GM23338 (cell line): ENCODE measurements at regions not wholly inside any gene's neighbourhood (a gene's known extent, or its start where the extent isn't known, plus 50 kb on each side); places are given as distances from the start of the nearest gene placed in this dataset.

Experiments used
- ATAC-seq: fragments of 200-7000 bp; cut with Tn5 transposase; 3 replicates; pipeline ENCODE4 v1.9.1; 2020
- DNase-seq: peaks from one replicate; pipeline ENCODE4 v3.0.0-alpha.2; 2015; ENCODE audit warnings: low spot score
- H2AFZ ChIP-seq: fragments of 200-600 bp; sonication (generic); 2 replicates; pipeline ENCODE4 v1.8.0; 2016; ENCODE audit warnings: antibody characterized with exemption, mild to moderate bottlenecking, moderate library complexity
- H3F3A ChIP-seq: fragments of 200-600 bp; sonication (generic); replicated peaks from 2 replicates; pipeline ENCODE4 v1.8.0; 2017; ENCODE audit warnings: antibody characterized with exemption, mixed run types, low read depth
- H3K27ac ChIP-seq: fragments of 200-600 bp; sonication (generic); 2 replicates; pipeline ENCODE4 v1.6.1; 2016; ENCODE audit warnings: low read depth
- H3K27me3 ChIP-seq: fragments of 200-600 bp; sonication (generic); 2 replicates; pipeline ENCODE4 v1.8.0; 2016; ENCODE audit warnings: mild to moderate bottlenecking, mixed run types, moderate library complexity; ENCODE audit not compliant: insufficient read depth
- H3K36me3 ChIP-seq: fragments of 200-600 bp; sonication (generic); 2 replicates; pipeline ENCODE4 v1.8.0; 2016; ENCODE audit warnings: mild to moderate bottlenecking; ENCODE audit not compliant: insufficient read depth
- H3K4me1 ChIP-seq: fragments of 200-600 bp; sonication (generic); 2 replicates; pipeline ENCODE4 v1.8.0; 2016; ENCODE audit warnings: mild to moderate bottlenecking, moderate library complexity; ENCODE audit not compliant: insufficient read depth
- H3K4me2 ChIP-seq: fragments of 200-600 bp; sonication (generic); 2 replicates; pipeline ENCODE4 v1.7.1; 2017; ENCODE audit warnings: mixed run types
- H3K4me3 ChIP-seq: fragments of 200-600 bp; sonication (generic); 2 replicates; pipeline ENCODE4 v1.6.1; 2016; ENCODE audit warnings: mixed run types
- H3K79me2 ChIP-seq: fragments of 200-600 bp; sonication (generic); replicated peaks from 2 replicates; pipeline ENCODE4 v1.8.0; 2017; ENCODE audit warnings: mild to moderate bottlenecking; ENCODE audit not compliant: insufficient read depth
- H3K9me2 ChIP-seq: fragments of 200-600 bp; sonication (generic); 2 replicates; pipeline ENCODE4 v1.8.0; 2017; ENCODE audit not compliant: insufficient read depth
- H4K20me1 ChIP-seq: fragments of 200-600 bp; sonication (generic); replicated peaks from 2 replicates; pipeline ENCODE4 v1.8.0; 2017; ENCODE audit warnings: mild to moderate bottlenecking; ENCODE audit not compliant: insufficient read depth
- H3K27ac Mint-ChIP-seq: 2 replicates; pipeline ENCODE4 v1.8.0; 2020; ENCODE audit warnings: inconsistent platforms, mild to moderate bottlenecking, moderate library complexity, mixed read lengths
- H3K27me3 Mint-ChIP-seq: 3 replicates; pipeline ENCODE4 v1.8.0; 2022; ENCODE audit warnings: low read depth, mild to moderate bottlenecking, moderate library complexity, mixed read lengths, inconsistent platforms; ENCODE audit not compliant: insufficient read depth, poor library complexity
- H3K36me3 Mint-ChIP-seq: 3 replicates; pipeline ENCODE4 v1.8.0; 2021; ENCODE audit warnings: low read depth, mild to moderate bottlenecking, inconsistent platforms, moderate library complexity, mixed read lengths
- H3K4me1 Mint-ChIP-seq: 3 replicates; pipeline ENCODE4 v1.8.0; 2020; ENCODE audit warnings: mild to moderate bottlenecking, inconsistent platforms, mixed read lengths
- H3K4me3 Mint-ChIP-seq: 3 replicates; pipeline ENCODE4 v1.8.0; 2021; ENCODE audit warnings: moderate library complexity, mild to moderate bottlenecking, inconsistent platforms, mixed read lengths
- H3K9me3 Mint-ChIP-seq: 3 replicates; pipeline ENCODE4 v1.8.0; 2020; ENCODE audit warnings: moderate library complexity, mild to moderate bottlenecking, inconsistent platforms, mixed read lengths
- EZH2 ChIP-seq: fragments of 200-600 bp; sonication (generic); IDR thresholded peaks from one replicate; pipeline ENCODE4 v1.8.0; 2017; ENCODE audit warnings: antibody characterized with exemption, mild to moderate bottlenecking, low read depth; ENCODE audit not compliant: unreplicated experiment
- NANOG ChIP-seq: IDR thresholded peaks from 2 replicates; pipeline ENCODE4 v1.6.1; 2016; ENCODE audit warnings: antibody characterized with exemption, borderline replicate concordance
- POLR2AphosphoS5 ChIP-seq: IDR thresholded peaks from 2 replicates; pipeline ENCODE4 v1.6.1; 2016; ENCODE audit warnings: antibody characterized with exemption, low read depth
- STAT1 ChIP-seq: IDR thresholded peaks from one replicate; pipeline ENCODE4 v1.6.1; 2016; ENCODE audit warnings: antibody characterized with exemption; ENCODE audit not compliant: unreplicated experiment
- ZNF114 ChIP-seq: fragments of 250-450 bp; sonication (Bioruptor Pico); IDR thresholded peaks from 2 replicates; pipeline ENCODE4 v1.5.0; 2020; ENCODE audit warnings: mild to moderate bottlenecking, moderate library complexity
- TF ChIP-seq, protein P1 (sequence below), 2 experiments: fragments of 200-600 bp in 1 of 2; sonication (generic) in 1 of 2; conservative IDR thresholded peaks; 2 replicates each; pipeline versions ENCODE4 v1.5.1 to v1.6.1; 2016 to 2017; ENCODE audit warnings: antibody characterized with exemption in 2 of 2, low read depth in 2 of 2, mild to moderate bottlenecking in 2 of 2, moderate library complexity in 1 of 2
- TF ChIP-seq, protein P2 (sequence below): fragments of 250-450 bp; sonication (Bioruptor Pico); IDR thresholded peaks from 2 replicates; pipeline ENCODE4 v1.5.0; 2020; ENCODE audit warnings: mild to moderate bottlenecking, moderate library complexity

DNA sequence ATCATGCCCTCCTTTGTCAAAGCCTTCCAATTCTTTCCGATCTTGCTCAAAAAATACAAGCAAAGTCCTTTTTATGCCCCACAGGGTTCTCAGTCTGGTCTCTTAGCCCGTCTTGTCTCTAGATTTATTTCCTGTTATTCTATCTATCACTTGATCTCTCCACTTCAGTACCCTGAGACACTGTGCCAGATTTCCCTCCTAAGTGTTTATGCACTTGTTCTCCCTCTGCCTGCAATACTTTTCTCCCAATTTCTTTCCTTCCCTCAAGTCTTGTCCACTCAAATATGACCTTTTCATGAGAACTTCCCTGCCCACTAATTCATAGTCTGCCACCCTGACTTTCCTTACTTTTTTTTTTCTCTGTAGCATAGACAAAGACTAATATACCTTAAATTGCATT is 141.4 kb downstream of the MBL2 start (continued):
- TF ChIP-seq, protein P1, sequence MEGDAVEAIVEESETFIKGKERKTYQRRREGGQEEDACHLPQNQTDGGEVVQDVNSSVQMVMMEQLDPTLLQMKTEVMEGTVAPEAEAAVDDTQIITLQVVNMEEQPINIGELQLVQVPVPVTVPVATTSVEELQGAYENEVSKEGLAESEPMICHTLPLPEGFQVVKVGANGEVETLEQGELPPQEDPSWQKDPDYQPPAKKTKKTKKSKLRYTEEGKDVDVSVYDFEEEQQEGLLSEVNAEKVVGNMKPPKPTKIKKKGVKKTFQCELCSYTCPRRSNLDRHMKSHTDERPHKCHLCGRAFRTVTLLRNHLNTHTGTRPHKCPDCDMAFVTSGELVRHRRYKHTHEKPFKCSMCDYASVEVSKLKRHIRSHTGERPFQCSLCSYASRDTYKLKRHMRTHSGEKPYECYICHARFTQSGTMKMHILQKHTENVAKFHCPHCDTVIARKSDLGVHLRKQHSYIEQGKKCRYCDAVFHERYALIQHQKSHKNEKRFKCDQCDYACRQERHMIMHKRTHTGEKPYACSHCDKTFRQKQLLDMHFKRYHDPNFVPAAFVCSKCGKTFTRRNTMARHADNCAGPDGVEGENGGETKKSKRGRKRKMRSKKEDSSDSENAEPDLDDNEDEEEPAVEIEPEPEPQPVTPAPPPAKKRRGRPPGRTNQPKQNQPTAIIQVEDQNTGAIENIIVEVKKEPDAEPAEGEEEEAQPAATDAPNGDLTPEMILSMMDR (conservative IDR thresholded peaks at IDR 0.05; ENCODE audit: low read depth in 2 of 2), result no peak
- no peak for TF ChIP-seq STAT1
- TF ChIP-seq, protein P2, sequence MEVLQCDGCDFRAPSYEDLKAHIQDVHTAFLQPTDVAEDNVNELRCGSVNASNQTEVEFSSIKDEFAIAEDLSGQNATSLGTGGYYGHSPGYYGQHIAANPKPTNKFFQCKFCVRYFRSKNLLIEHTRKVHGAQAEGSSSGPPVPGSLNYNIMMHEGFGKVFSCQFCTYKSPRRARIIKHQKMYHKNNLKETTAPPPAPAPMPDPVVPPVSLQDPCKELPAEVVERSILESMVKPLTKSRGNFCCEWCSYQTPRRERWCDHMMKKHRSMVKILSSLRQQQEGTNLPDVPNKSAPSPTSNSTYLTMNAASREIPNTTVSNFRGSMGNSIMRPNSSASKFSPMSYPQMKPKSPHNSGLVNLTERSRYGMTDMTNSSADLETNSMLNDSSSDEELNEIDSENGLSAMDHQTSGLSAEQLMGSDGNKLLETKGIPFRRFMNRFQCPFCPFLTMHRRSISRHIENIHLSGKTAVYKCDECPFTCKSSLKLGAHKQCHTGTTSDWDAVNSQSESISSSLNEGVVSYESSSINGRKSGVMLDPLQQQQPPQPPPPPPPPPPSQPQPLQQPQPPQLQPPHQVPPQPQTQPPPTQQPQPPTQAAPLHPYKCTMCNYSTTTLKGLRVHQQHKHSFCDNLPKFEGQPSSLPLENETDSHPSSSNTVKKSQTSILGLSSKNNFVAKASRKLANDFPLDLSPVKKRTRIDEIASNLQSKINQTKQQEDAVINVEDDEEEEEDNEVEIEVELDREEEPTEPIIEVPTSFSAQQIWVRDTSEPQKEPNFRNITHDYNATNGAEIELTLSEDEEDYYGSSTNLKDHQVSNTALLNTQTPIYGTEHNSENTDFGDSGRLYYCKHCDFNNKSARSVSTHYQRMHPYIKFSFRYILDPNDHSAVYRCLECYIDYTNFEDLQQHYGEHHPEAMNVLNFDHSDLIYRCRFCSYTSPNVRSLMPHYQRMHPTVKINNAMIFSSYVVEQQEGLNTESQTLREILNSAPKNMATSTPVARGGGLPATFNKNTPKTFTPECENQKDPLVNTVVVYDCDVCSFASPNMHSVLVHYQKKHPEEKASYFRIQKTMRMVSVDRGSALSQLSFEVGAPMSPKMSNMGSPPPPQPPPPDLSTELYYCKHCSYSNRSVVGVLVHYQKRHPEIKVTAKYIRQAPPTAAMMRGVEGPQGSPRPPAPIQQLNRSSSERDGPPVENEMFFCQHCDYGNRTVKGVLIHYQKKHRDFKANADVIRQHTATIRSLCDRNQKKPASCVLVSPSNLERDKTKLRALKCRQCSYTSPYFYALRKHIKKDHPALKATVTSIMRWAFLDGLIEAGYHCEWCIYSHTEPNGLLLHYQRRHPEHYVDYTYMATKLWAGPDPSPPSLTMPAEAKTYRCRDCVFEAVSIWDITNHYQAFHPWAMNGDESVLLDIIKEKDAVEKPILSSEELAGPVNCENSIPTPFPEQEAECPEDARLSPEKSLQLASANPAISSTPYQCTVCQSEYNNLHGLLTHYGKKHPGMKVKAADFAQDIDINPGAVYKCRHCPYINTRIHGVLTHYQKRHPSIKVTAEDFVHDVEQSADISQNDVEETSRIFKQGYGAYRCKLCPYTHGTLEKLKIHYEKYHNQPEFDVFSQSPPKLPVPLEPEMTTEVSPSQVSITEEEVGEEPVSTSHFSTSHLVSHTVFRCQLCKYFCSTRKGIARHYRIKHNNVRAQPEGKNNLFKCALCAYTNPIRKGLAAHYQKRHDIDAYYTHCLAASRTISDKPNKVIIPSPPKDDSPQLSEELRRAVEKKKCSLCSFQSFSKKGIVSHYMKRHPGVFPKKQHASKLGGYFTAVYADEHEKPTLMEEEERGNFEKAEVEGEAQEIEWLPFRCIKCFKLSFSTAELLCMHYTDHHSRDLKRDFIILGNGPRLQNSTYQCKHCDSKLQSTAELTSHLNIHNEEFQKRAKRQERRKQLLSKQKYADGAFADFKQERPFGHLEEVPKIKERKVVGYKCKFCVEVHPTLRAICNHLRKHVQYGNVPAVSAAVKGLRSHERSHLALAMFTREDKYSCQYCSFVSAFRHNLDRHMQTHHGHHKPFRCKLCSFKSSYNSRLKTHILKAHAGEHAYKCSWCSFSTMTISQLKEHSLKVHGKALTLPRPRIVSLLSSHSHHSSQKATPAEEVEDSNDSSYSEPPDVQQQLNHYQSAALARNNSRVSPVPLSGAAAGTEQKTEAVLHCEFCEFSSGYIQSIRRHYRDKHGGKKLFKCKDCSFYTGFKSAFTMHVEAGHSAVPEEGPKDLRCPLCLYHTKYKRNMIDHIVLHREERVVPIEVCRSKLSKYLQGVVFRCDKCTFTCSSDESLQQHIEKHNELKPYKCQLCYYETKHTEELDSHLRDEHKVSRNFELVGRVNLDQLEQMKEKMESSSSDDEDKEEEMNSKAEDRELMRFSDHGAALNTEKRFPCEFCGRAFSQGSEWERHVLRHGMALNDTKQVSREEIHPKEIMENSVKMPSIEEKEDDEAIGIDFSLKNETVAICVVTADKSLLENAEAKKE (CRISPR knock-in tag), result no peak
- TF ChIP-seq NANOG, result no peak
- TF ChIP-seq EZH2, result no peak

DNA sequence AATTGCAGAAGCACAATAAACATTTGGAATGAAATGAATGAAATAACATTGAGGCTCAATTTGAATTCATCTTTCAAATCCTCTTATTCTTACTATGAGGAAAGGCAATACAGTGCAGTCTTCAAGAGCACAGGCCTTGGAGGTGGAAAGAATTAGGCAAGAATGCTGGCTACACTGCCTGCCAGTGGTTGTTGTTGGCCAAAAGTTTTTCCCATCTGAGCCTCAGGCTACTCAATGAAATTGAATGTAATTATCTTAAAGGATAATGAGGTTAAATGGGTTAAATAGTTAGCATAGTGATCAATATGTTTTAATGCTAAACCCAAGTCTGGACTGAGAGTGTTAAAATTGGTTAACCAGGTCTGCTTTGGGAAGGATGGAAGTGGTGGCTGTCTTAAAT is 140.9 kb downstream of the MBL2 start:
- Histone ChIP-seq H3K9me2 (no peaks in the 10 kb centered on the region), H3K79me2 (no peaks in the 10 kb centered on the region), H4K20me1 (no peaks in the 10 kb centered on the region), H3K36me3 (no peaks in the 10 kb centered on the region), H3K27me3 (no peaks in the 10 kb centered on the region), H3F3A (no peaks in the 10 kb centered on the region), H3K4me1 (no peaks in the 10 kb centered on the region), H3K4me3 (no peak overlapping the region), H2AFZ (no peak overlapping the region), H3K4me2 (no peak overlapping the region), H3K27ac (no peak overlapping the region)
- peaks cover 8% of the 10 kb centered on the region; the same call in 2 of the 3 replicates for H3K4me1 Mint-ChIP-seq
- H3K27me3 Mint-ChIP-seq, result no peaks in the 10 kb centered on the region
- no peaks in the 10 kb centered on the region for H3K36me3 Mint-ChIP-seq
- H3K27ac Mint-ChIP-seq, result no peak overlapping the region
- no peaks in the 10 kb centered on the region for H3K9me3 Mint-ChIP-seq
- DNase-seq, result no peak
- no peak overlapping the region for H3K4me3 Mint-ChIP-seq
- ATAC-seq, result no peak
- TF ChIP-seq NANOG, result no peak
- TF ChIP-seq, protein P2 (CRISPR knock-in tag), result no peak
- TF ChIP-seq ZNF114, result no peak
- no peak for TF ChIP-seq EZH2
- no peak for TF ChIP-seq POLR2AphosphoS5
